ENCODE measurements at regions not wholly inside any gene's neighbourhood (a gene's known extent, or its start where the extent isn't known, plus 50 kb on each side); places are given as distances from the start of the nearest gene placed in this dataset.

DNA sequence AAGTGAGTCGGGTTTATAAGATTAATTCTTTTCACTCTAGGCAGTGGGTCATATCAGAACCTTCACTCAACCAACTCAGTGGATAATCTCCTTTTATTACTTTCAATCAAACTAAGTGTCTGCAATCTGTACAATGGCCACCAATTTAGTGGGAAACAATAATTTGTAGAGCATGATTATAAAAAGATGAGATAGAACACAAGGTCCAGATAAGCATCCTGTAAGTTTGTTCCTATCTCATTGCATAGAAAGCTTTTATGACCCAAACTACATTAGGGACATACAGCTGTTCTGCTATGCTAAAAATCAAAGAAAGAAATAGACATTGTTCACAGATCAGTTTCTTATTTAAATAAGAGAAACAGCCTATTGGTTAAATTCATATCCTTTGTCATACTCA is 341.4 kb upstream of the PSMD7 start:
- Histone ChIP-seq H3K9me2 (ENCODE audit: insufficient read depth) (no peaks in the 10 kb centered on the region), H3K36me3 (ENCODE audit: control insufficient read depth in 1 of 2, insufficient read depth in 2 of 2, low read length in 2 of 2) (no peaks in the 10 kb centered on the region), H3K4me2 (ENCODE audit: low read length) (no peak overlapping the region), H3K4me1 (ENCODE audit: control insufficient read depth in 1 of 2, insufficient read depth in 2 of 2, low read length in 2 of 2) (no peaks in the 10 kb centered on the region), H3K9me3 (ENCODE audit: control insufficient read depth in 1 of 2, insufficient read depth in 1 of 2, low read depth in 1 of 2, low read length in 2 of 2) (no peaks in the 10 kb centered on the region), H3K9ac (ENCODE audit: low read length) (no peak overlapping the region), H3K4me3 (replicated peaks in 1 of 2; ENCODE audit: low read depth in 1 of 2, low read length in 2 of 2) (no peak overlapping the region), H3K27me3 (ENCODE audit: insufficient read depth, low read length) (peaks cover 32% of the 10 kb centered on the region; the same call in 1 of the 2 replicates), H4K20me1 (ENCODE audit: insufficient read depth) (no peaks in the 10 kb centered on the region), H3K79me2 (ENCODE audit: insufficient read depth, low read length) (no peaks in the 10 kb centered on the region), H2AFZ (ENCODE audit: low read depth, low read length, poor library complexity, severe bottlenecking) (no peak overlapping the region), H3K27ac (ENCODE audit: low read depth, low read length) (no peak overlapping the region)
- no peak for TF ChIP-seq ELF1 (IDR thresholded peaks at IDR 0.05; ENCODE audit: borderline replicate concordance, low read depth)
- no peak for TF ChIP-seq CEBPB (IDR thresholded peaks at IDR 0.05; ENCODE audit: low read depth)
- TF ChIP-seq, protein P1, sequence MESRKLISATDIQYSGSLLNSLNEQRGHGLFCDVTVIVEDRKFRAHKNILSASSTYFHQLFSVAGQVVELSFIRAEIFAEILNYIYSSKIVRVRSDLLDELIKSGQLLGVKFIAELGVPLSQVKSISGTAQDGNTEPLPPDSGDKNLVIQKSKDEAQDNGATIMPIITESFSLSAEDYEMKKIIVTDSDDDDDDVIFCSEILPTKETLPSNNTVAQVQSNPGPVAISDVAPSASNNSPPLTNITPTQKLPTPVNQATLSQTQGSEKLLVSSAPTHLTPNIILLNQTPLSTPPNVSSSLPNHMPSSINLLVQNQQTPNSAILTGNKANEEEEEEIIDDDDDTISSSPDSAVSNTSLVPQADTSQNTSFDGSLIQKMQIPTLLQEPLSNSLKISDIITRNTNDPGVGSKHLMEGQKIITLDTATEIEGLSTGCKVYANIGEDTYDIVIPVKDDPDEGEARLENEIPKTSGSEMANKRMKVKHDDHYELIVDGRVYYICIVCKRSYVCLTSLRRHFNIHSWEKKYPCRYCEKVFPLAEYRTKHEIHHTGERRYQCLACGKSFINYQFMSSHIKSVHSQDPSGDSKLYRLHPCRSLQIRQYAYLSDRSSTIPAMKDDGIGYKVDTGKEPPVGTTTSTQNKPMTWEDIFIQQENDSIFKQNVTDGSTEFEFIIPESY (IDR thresholded peaks at IDR 0.05; ENCODE audit: extremely low read depth, insufficient replicate concordance, low read length) = no peak
- TF ChIP-seq SP1 (IDR thresholded peaks at IDR 0.05; ENCODE audit: low read depth) = no peak
- TF ChIP-seq RAD21 (IDR thresholded peaks at IDR 0.05; ENCODE audit: low read depth) = no peak
- TF ChIP-seq JUND (IDR thresholded peaks at IDR 0.05) = no peak
- TF ChIP-seq, protein P2, sequence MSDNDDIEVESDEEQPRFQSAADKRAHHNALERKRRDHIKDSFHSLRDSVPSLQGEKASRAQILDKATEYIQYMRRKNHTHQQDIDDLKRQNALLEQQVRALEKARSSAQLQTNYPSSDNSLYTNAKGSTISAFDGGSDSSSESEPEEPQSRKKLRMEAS (IDR thresholded peaks at IDR 0.05) = no peak
- no peak for TF ChIP-seq EZH2 (IDR thresholded peaks at IDR 0.05)
- TF ChIP-seq POLR2A (IDR thresholded peaks at IDR 0.05; ENCODE audit: borderline replicate concordance, extremely low read depth, insufficient read depth, insufficient read length) = no peak
- no peak for TF ChIP-seq YY1 (IDR thresholded peaks at IDR 0.05; ENCODE audit: extremely low read depth, insufficient replicate concordance, low read depth, low read length)
- TF ChIP-seq, protein P3, sequence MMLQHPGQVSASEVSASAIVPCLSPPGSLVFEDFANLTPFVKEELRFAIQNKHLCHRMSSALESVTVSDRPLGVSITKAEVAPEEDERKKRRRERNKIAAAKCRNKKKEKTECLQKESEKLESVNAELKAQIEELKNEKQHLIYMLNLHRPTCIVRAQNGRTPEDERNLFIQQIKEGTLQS (IDR thresholded peaks at IDR 0.05) = no peak
- no peak for TF ChIP-seq ZNF274 (IDR thresholded peaks at IDR 0.05; ENCODE audit: low read depth, low read length)
- TF ChIP-seq EGR1 (IDR thresholded peaks at IDR 0.05; ENCODE audit: low read depth) = no peak
- DNase-seq (ENCODE audit: low read depth, low spot score) = no peak
- CTCF ChIA-PET = no interaction called here
- intact Hi-C loops (cut with micrococcal nuclease) = loop anchor here (5.0 to 10.0 kb wide), 2 partner anchors 322 to 1450 kb away; no protein-coding TSS in a partner anchor
- RAD21 ChIA-PET (ENCODE audit: low non-redundant PET in 1 of 2, low total read pairs in 2 of 2, uncharacterized antibody in 2 of 2, unreplicated experiment in 2 of 2) = no interaction called here
- ATAC-seq = no peak
- POLR2A ChIA-PET = no interaction called here
- BruUV-seq (replicated peaks) = no TSS peak
